IMR-90 (cell line): ENCODE measurements at regions not wholly inside any gene's neighbourhood (a gene's known extent, or its start where the extent isn't known, plus 50 kb on each side); places are given as distances from the start of the nearest gene placed in this dataset.

ENCODE experiments used
- ATAC-seq: fragments of 200-7000 bp; cut with Tn5 transposase; 2 replicates; pipeline ENCODE4 v1.9.1; 2020; ENCODE audit warnings: low read depth, mild to moderate bottlenecking, moderate library complexity
- BruUV-seq: library from RNA; stranded (reverse); fragments of 400-500 nt; replicated peaks from 2 replicates; lab custom pipeline; 2021; lab: Mats Ljungman, UMichigan
- CTCF ChIA-PET: fragments of 300-600 bp; formaldehyde crosslinking; extraction: SDS; loops from one replicate; lab custom pipeline; 2021; ENCODE audit warnings: antibody characterized with exemption; lab: Yijun Ruan, JAX
- POLR2A ChIA-PET: fragments of 300-600 bp; sonication (Branson Sonifier 250); formaldehyde crosslinking; loops from one replicate; lab custom pipeline; 2022; ENCODE audit warnings: antibody characterized with exemption; ENCODE audit not compliant: unreplicated experiment; lab: Charles Lee
- DNase-seq: peaks from one replicate; pipeline ENCODE4 v3.0.0; 2013
- H2AFZ ChIP-seq: replicated peaks from 2 replicates; pipeline ENCODE3; 2013; ENCODE audit warnings: low read length, mild to moderate bottlenecking; ENCODE audit not compliant: poor library complexity
- H2AK5ac ChIP-seq: 2 replicates; pipeline ENCODE4 v1.6.1; 2013; ENCODE audit warnings: low read depth, low read length, inconsistent platforms
- H2AK9ac ChIP-seq: replicated peaks from 2 replicates; pipeline ENCODE3; 2013; ENCODE audit warnings: mild to moderate bottlenecking, low read depth, low read length, moderate library complexity; ENCODE audit not compliant: poor library complexity
- H2BK120ac ChIP-seq: 2 replicates; pipeline ENCODE4 v1.6.1; 2013; ENCODE audit warnings: low read depth, low read length, inconsistent platforms
- H2BK15ac ChIP-seq: 3 replicates; pipeline ENCODE4 v1.6.1; 2013; ENCODE audit warnings: low read depth, low read length, inconsistent platforms
- H2BK20ac ChIP-seq: 2 replicates; pipeline ENCODE4 v1.6.1; 2013; ENCODE audit warnings: low read depth, mild to moderate bottlenecking, inconsistent platforms, low read length, moderate library complexity
- H2BK5ac ChIP-seq: 2 replicates; pipeline ENCODE4 v1.6.1; 2013; ENCODE audit warnings: mild to moderate bottlenecking, low read depth, low read length, inconsistent platforms; ENCODE audit not compliant: poor library complexity, severe bottlenecking
- H3K14ac ChIP-seq: replicated peaks from 2 replicates; pipeline ENCODE4 v1.6.1; 2013; ENCODE audit warnings: low read depth, low read length, inconsistent platforms
- H3K18ac ChIP-seq: 2 replicates; pipeline ENCODE4 v1.6.1; 2013; ENCODE audit warnings: low read depth, low read length, control low read depth
- H3K23ac ChIP-seq: 2 replicates; pipeline ENCODE4 v1.6.1; 2013; ENCODE audit warnings: low read depth, low read length, inconsistent platforms
- H3K27ac ChIP-seq: 2 replicates; pipeline ENCODE4 v1.5.1; 2013; ENCODE audit warnings: mild to moderate bottlenecking, control low read depth, low read length; ENCODE audit not compliant: insufficient read depth
- H3K27me3 ChIP-seq: 2 replicates; pipeline ENCODE4 v1.6.1; 2013; ENCODE audit warnings: low read length; ENCODE audit not compliant: control insufficient read depth, insufficient read depth
- H3K36me3 ChIP-seq: 2 replicates; pipeline ENCODE4 v1.6.1; 2013; ENCODE audit warnings: low read length, mixed read lengths; ENCODE audit not compliant: control insufficient read depth, insufficient read depth
- H3K4ac ChIP-seq: 2 replicates; pipeline ENCODE4 v1.6.1; 2013; ENCODE audit warnings: low read depth, low read length, inconsistent platforms
- H3K4me1 ChIP-seq: 2 replicates; pipeline ENCODE4 v1.6.1; 2013; ENCODE audit warnings: low read length, mixed read lengths; ENCODE audit not compliant: control insufficient read depth, insufficient read depth
- H3K4me2 ChIP-seq: 2 replicates; pipeline ENCODE4 v1.6.1; 2013; ENCODE audit warnings: low read depth, mild to moderate bottlenecking, control low read depth, low read length, moderate library complexity
- H3K4me3 ChIP-seq: 2 replicates; pipeline ENCODE4 v1.5.1; 2013; ENCODE audit warnings: low read depth, mild to moderate bottlenecking, control low read depth, low read length, moderate library complexity; ENCODE audit not compliant: insufficient read depth
- H3K56ac ChIP-seq: 2 replicates; pipeline ENCODE4 v1.6.1; 2013; ENCODE audit warnings: low read length, inconsistent platforms; ENCODE audit not compliant: insufficient read depth; ENCODE audit errors: extremely low read depth
- H3K79me1 ChIP-seq, 2 experiments: 2 replicates each; pipeline ENCODE4 v1.6.1; 2013; ENCODE audit warnings: low read length in 2 of 2, inconsistent platforms in 1 of 2, low read depth in 1 of 2
- H3K9ac ChIP-seq: 2 replicates; pipeline ENCODE4 v1.6.1; 2013; ENCODE audit warnings: low read depth, low read length, control low read depth
- H3K9me1 ChIP-seq: 2 replicates; pipeline ENCODE4 v1.6.1; 2013; ENCODE audit warnings: low read length, inconsistent platforms; ENCODE audit not compliant: insufficient read depth
- H3K9me3 ChIP-seq: 2 replicates; pipeline ENCODE4 v1.6.1; 2013; ENCODE audit warnings: low read length; ENCODE audit not compliant: control insufficient read depth, insufficient read depth
- H4K20me1 ChIP-seq: 2 replicates; pipeline ENCODE4 v1.6.1; 2013; ENCODE audit warnings: low read length, inconsistent platforms; ENCODE audit not compliant: insufficient read depth
- H4K5ac ChIP-seq: 2 replicates; pipeline ENCODE4 v1.6.1; 2013; ENCODE audit warnings: mild to moderate bottlenecking, low read depth, low read length, control low read depth
- H4K8ac ChIP-seq, 2 experiments: 2 replicates each; pipeline ENCODE4 v1.6.1; 2013; ENCODE audit warnings: low read depth in 2 of 2, low read length in 2 of 2, control low read depth in 1 of 2, inconsistent platforms in 1 of 2
- H4K91ac ChIP-seq: 2 replicates; pipeline ENCODE4 v1.6.1; 2013; ENCODE audit warnings: low read depth, low read length, inconsistent platforms; ENCODE audit not compliant: insufficient read depth
- BHLHE40 ChIP-seq: fragments of 150-350 bp; IDR thresholded peaks from 2 replicates; pipeline ENCODE4 v1.6.1; 2016; ENCODE audit warnings: mild to moderate bottlenecking, low read depth, low read length
- FOS ChIP-seq: fragments of 150-350 bp; IDR thresholded peaks from 2 replicates; pipeline ENCODE4 v1.6.1; 2016; ENCODE audit warnings: low read depth, low read length
- MAFK ChIP-seq: IDR thresholded peaks from 2 replicates; pipeline ENCODE4 v1.6.1; 2012; ENCODE audit warnings: low read depth, low read length, improper control_type of control experiment
- MAZ ChIP-seq: IDR thresholded peaks from 2 replicates; pipeline ENCODE4 v1.6.1; 2012; ENCODE audit warnings: low read depth, mild to moderate bottlenecking, low read length, improper control_type of control experiment, moderate library complexity, borderline replicate concordance
- MXI1 ChIP-seq: IDR thresholded peaks from 2 replicates; pipeline ENCODE4 v1.6.1; 2012; ENCODE audit warnings: low read depth, mild to moderate bottlenecking, low read length, moderate library complexity, borderline replicate concordance
- NFE2L2 ChIP-seq: fragments of 150-350 bp; IDR thresholded peaks from 2 replicates; pipeline ENCODE4 v1.6.1; 2016; ENCODE audit warnings: low read depth, mild to moderate bottlenecking, low read length
- POLR2A ChIP-seq: IDR thresholded peaks from 2 replicates; pipeline ENCODE4 v1.6.1; 2012; ENCODE audit warnings: mild to moderate bottlenecking, low read depth, low read length
- RAD21 ChIP-seq: IDR thresholded peaks from 2 replicates; pipeline ENCODE4 v1.6.1; 2012; ENCODE audit warnings: low read length, improper control_type of control experiment
- RCOR1 ChIP-seq: IDR thresholded peaks from 2 replicates; pipeline ENCODE4 v1.6.1; 2012; ENCODE audit warnings: mild to moderate bottlenecking, low read length, improper control_type of control experiment; ENCODE audit not compliant: insufficient replicate concordance
- RFX5 ChIP-seq: IDR thresholded peaks from 2 replicates; pipeline ENCODE4 v1.8.0; 2012; ENCODE audit warnings: low read depth, mild to moderate bottlenecking, low read length, moderate library complexity
- SMC3 ChIP-seq: fragments of 150-350 bp; IDR thresholded peaks from 2 replicates; pipeline ENCODE4 v1.6.1; 2016; ENCODE audit warnings: low read depth, mild to moderate bottlenecking, antibody characterized with exemption, low read length, moderate library complexity
- dilution Hi-C: fragments of 300-500 bp; cut with HindIII; formaldehyde crosslinking; loops from one replicate; pipeline ENCODE4 v1.14.3; 2018; ENCODE audit warnings: low sequenced_read_pairs; ENCODE audit not compliant: unreplicated experiment
- in situ Hi-C: fragments of 300-500 bp; cut with MboI; formaldehyde crosslinking; loops from 3 replicates; pipeline ENCODE4 v1.14.3; 2019; ENCODE audit warnings: low sequenced_read_pairs, inconsistent platforms, mixed read lengths
- intact Hi-C: fragments of 100-400 bp; cut with micrococcal nuclease; formaldehyde crosslinking; loops from 2 replicates; pipeline ENCODE4 v1.10.0; 2022
- TF ChIP-seq, protein P1 (sequence below): fragments of 150-350 bp; IDR thresholded peaks from 2 replicates; pipeline ENCODE4 v1.6.1; 2016; ENCODE audit warnings: low read depth, mild to moderate bottlenecking, low read length, moderate library complexity, borderline replicate concordance
- TF ChIP-seq, protein P2 (sequence below): fragments of 150-350 bp; IDR thresholded peaks from 2 replicates; pipeline ENCODE4 v1.6.1; 2017; ENCODE audit warnings: mild to moderate bottlenecking, antibody characterized with exemption, low read length, low read depth
- TF ChIP-seq, protein P3 (sequence below): conservative IDR thresholded peaks from 2 replicates; pipeline ENCODE4 v1.5.1; 2012; ENCODE audit warnings: mild to moderate bottlenecking, low read depth, low read length, improper control_type of control experiment

DNA sequence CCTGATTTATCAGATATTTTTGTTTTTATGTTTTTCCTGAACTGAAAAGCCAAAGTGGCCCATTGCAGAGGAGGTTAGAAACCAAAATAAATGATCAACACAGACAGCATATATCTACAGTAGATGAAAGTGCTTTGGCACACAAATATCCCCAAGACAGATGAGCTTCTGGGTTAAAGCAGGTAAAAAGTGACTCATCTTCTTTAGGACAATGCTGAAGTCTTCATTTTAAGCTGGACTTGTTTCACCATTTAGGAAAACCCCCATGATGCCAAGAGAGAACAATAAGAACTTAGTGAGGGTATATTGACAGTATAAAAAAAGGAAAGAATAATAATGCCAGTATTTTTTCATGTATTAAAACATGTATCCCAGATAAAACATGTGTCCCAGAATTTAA is 100.8 kb upstream of the OR9G4 start:
- ATAC-seq, result no peak
- dilution Hi-C loops (no loop called here), intact Hi-C loops (loop anchor here (10.0 kb wide), 1 partner anchor 606 kb away; no protein-coding TSS in a partner anchor), in situ Hi-C loops (loop anchor here (25.0 kb wide), 2 partner anchors 513 to 663 kb away; partner anchors contain the start of gene SLC43A1)
- no peaks in the 10 kb centered on the region for H3K36me3 ChIP-seq
- no peaks in the 10 kb centered on the region for H3K27me3 ChIP-seq
- H2AK9ac ChIP-seq, result no peak overlapping the region
- no peak overlapping the region for H3K4me2 ChIP-seq
- no peak overlapping the region for H3K56ac ChIP-seq
- no peak overlapping the region for H3K4me3 ChIP-seq
- no peak overlapping the region for H4K91ac ChIP-seq
- no peak overlapping the region for H3K9ac ChIP-seq
- H2BK15ac ChIP-seq, result no peak overlapping the region
- H4K5ac ChIP-seq, result no peak overlapping the region
- no peak overlapping the region for H3K23ac ChIP-seq
- H2AFZ ChIP-seq, result no peak overlapping the region
- H3K27ac ChIP-seq, result no peak overlapping the region
- H2AK5ac ChIP-seq, result no peak overlapping the region
- no peak for DNase-seq
- no peak for TF ChIP-seq FOS
- no peak for TF ChIP-seq MAFK
- no peak for TF ChIP-seq BHLHE40
- TF ChIP-seq, protein P1, sequence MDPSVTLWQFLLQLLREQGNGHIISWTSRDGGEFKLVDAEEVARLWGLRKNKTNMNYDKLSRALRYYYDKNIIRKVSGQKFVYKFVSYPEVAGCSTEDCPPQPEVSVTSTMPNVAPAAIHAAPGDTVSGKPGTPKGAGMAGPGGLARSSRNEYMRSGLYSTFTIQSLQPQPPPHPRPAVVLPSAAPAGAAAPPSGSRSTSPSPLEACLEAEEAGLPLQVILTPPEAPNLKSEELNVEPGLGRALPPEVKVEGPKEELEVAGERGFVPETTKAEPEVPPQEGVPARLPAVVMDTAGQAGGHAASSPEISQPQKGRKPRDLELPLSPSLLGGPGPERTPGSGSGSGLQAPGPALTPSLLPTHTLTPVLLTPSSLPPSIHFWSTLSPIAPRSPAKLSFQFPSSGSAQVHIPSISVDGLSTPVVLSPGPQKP, result no peak
- no peak for TF ChIP-seq NFE2L2
- TF ChIP-seq, protein P2, sequence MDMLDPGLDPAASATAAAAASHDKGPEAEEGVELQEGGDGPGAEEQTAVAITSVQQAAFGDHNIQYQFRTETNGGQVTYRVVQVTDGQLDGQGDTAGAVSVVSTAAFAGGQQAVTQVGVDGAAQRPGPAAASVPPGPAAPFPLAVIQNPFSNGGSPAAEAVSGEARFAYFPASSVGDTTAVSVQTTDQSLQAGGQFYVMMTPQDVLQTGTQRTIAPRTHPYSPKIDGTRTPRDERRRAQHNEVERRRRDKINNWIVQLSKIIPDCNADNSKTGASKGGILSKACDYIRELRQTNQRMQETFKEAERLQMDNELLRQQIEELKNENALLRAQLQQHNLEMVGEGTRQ, result no peak
- TF ChIP-seq, protein P3, sequence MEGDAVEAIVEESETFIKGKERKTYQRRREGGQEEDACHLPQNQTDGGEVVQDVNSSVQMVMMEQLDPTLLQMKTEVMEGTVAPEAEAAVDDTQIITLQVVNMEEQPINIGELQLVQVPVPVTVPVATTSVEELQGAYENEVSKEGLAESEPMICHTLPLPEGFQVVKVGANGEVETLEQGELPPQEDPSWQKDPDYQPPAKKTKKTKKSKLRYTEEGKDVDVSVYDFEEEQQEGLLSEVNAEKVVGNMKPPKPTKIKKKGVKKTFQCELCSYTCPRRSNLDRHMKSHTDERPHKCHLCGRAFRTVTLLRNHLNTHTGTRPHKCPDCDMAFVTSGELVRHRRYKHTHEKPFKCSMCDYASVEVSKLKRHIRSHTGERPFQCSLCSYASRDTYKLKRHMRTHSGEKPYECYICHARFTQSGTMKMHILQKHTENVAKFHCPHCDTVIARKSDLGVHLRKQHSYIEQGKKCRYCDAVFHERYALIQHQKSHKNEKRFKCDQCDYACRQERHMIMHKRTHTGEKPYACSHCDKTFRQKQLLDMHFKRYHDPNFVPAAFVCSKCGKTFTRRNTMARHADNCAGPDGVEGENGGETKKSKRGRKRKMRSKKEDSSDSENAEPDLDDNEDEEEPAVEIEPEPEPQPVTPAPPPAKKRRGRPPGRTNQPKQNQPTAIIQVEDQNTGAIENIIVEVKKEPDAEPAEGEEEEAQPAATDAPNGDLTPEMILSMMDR, result no peak
- TF ChIP-seq RFX5, result no peak
- no peak for TF ChIP-seq RAD21
- no peak for TF ChIP-seq POLR2A
- no peak for TF ChIP-seq RCOR1
- no peak for TF ChIP-seq MAZ
- no peak for TF ChIP-seq MXI1
- TF ChIP-seq SMC3, result no peak
- ChIA-PET CTCF (interaction anchor here (1.2 kb wide), 1 partner anchor 9 kb away, joined by 3 read pairs; no protein-coding TSS in a partner anchor), POLR2A (no interaction called here)
- no peaks in the 10 kb centered on the region for H3K4me1 ChIP-seq
- no peak overlapping the region for H3K18ac ChIP-seq
- no peak overlapping the region for H2BK20ac ChIP-seq
- no peaks in the 10 kb centered on the region for H4K20me1 ChIP-seq
- H3K79me1 ChIP-seq, result no peaks in the 10 kb centered on the region
- H3K9me1 ChIP-seq, result no peaks in the 10 kb centered on the region
- no peak overlapping the region for H2BK120ac ChIP-seq
- no TSS peak for BruUV-seq
- H3K9me3 ChIP-seq, result no peaks in the 10 kb centered on the region
- no peak overlapping the region for H3K4ac ChIP-seq
- H2BK5ac ChIP-seq, result no peak overlapping the region
- no peak overlapping the region for H3K14ac ChIP-seq
- no peak overlapping the region for H4K8ac ChIP-seq
